DOHH2 (cell line): ENCODE measurements at regions not wholly inside any gene's neighbourhood (a gene's known extent, or its start where the extent isn't known, plus 50 kb on each side); places are given as distances from the start of the nearest gene placed in this dataset.

Source experiments
- H3F3A ChIP-seq: fragments of 200-600 bp; sonication (generic), shearing (Covaris generic); 2 replicates; pipeline ENCODE4 v1.6.0; 2016; ENCODE audit warnings: antibody characterized with exemption, mild to moderate bottlenecking; ENCODE audit not compliant: control insufficient read depth, insufficient read depth
- H3K27ac ChIP-seq: fragments of 200-600 bp; sonication (generic); 2 replicates; pipeline ENCODE4 v1.5.1; 2014; ENCODE audit warnings: low read depth, mild to moderate bottlenecking, low read length, moderate library complexity
- H3K27me3 ChIP-seq: fragments of 200-600 bp; sonication (generic); 2 replicates; pipeline ENCODE4 v1.6.1; 2014; ENCODE audit warnings: mild to moderate bottlenecking, low read length, mixed read lengths; ENCODE audit not compliant: control insufficient read depth
- H3K36me3 ChIP-seq: fragments of 200-600 bp; sonication (generic); 2 replicates; pipeline ENCODE4 v1.6.1; 2014; ENCODE audit warnings: mild to moderate bottlenecking, low read length, moderate library complexity, mixed read lengths; ENCODE audit not compliant: control insufficient read depth
- H3K4me1 ChIP-seq: fragments of 200-600 bp; sonication (generic); 2 replicates; pipeline ENCODE4 v1.6.1; 2014; ENCODE audit warnings: mild to moderate bottlenecking, low read length, mixed read lengths; ENCODE audit not compliant: control insufficient read depth
- H3K4me2 ChIP-seq: fragments of 200-600 bp; sonication (generic); 2 replicates; pipeline ENCODE4 v1.6.0; 2014; ENCODE audit warnings: mild to moderate bottlenecking, low read length, moderate library complexity
- H3K4me3 ChIP-seq: fragments of 200-600 bp; sonication (generic); 2 replicates; pipeline ENCODE4 v1.5.1; 2014; ENCODE audit warnings: mild to moderate bottlenecking, low read length, mixed read lengths
- H3K79me2 ChIP-seq: fragments of 200-600 bp; sonication (generic); 2 replicates; pipeline ENCODE4 v1.6.1; 2014; ENCODE audit warnings: mild to moderate bottlenecking, low read length, mixed read lengths; ENCODE audit not compliant: control insufficient read depth
- H3K9me2 ChIP-seq: fragments of 200-600 bp; sonication (generic); replicated peaks from 2 replicates; pipeline ENCODE4 v1.6.1; 2014; ENCODE audit warnings: mild to moderate bottlenecking, low read length, mixed read lengths; ENCODE audit not compliant: control insufficient read depth
- H3K9me3 ChIP-seq: fragments of 200-600 bp; sonication (generic); 2 replicates; pipeline ENCODE4 v1.6.1; 2014; ENCODE audit warnings: antibody characterized with exemption, low read length, mixed read lengths; ENCODE audit not compliant: control insufficient read depth, insufficient read depth
- H4K20me1 ChIP-seq: fragments of 200-600 bp; sonication (generic); 2 replicates; pipeline ENCODE4 v1.6.0; 2014; ENCODE audit warnings: low read depth, mild to moderate bottlenecking, antibody characterized with exemption, low read length, moderate library complexity; ENCODE audit not compliant: control insufficient read depth, insufficient read depth
- CTCF ChIP-seq: fragments of 200-600 bp; sonication (generic); IDR thresholded peaks from one replicate; pipeline ENCODE4 v1.5.1; 2014; ENCODE audit warnings: antibody characterized with exemption, mild to moderate bottlenecking, low read depth, low read length; ENCODE audit not compliant: poor library complexity, severe bottlenecking
- EZH2phosphoT487 ChIP-seq: fragments of 200-600 bp; sonication (generic); IDR thresholded peaks from 2 replicates; pipeline ENCODE4 v1.6.1; 2017; ENCODE audit warnings: borderline replicate concordance, mild to moderate bottlenecking, antibody characterized with exemption, low read length, moderate library complexity, mixed read lengths

GRCh38 chr9:89845321-89845720, 240.5 kb downstream of the GADD45G start:
- Histone ChIP-seq H4K20me1 (no peaks in the 10 kb centered on the region), H3K4me1 (no peaks in the 10 kb centered on the region), H3F3A (no peaks in the 10 kb centered on the region), H3K36me3 (no peaks in the 10 kb centered on the region), H3K27ac (no peak overlapping the region), H3K9me2 (no peaks in the 10 kb centered on the region), H3K79me2 (no peaks in the 10 kb centered on the region), H3K4me2 (no peak overlapping the region), H3K4me3 (no peak overlapping the region), H3K9me3 (no peaks in the 10 kb centered on the region), H3K27me3 (no peaks in the 10 kb centered on the region; the same call in 1 of the 2 replicates)
- TF ChIP-seq EZH2phosphoT487 (no peak), CTCF (no peak)

GRCh38 chr9:89845862-89846261, 241.1 kb downstream of the GADD45G start:
- no peaks in the 10 kb centered on the region for H3K36me3 ChIP-seq
- no peaks in the 10 kb centered on the region for H3K79me2 ChIP-seq
- TF ChIP-seq CTCF (no peak), EZH2phosphoT487 (no peak)
- no peak overlapping the region for H3K4me2 ChIP-seq
- no peaks in the 10 kb centered on the region for H3K9me2 ChIP-seq
- no peaks in the 10 kb centered on the region for H3K4me1 ChIP-seq
- H4K20me1 ChIP-seq: no peaks in the 10 kb centered on the region
- no peaks in the 10 kb centered on the region for H3K9me3 ChIP-seq
- H3F3A ChIP-seq: no peaks in the 10 kb centered on the region
- H3K27ac ChIP-seq: no peak overlapping the region
- H3K27me3 ChIP-seq: no peaks in the 10 kb centered on the region; the same call in 1 of the 2 replicates
- H3K4me3 ChIP-seq: no peak overlapping the region

GRCh38 chr9:89848060-89849040, 243.5 kb downstream of the GADD45G start:
- Histone ChIP-seq H3K4me1 (no peaks in the 10 kb centered on the region), H3K9me3 (no peaks in the 10 kb centered on the region), H3K79me2 (no peaks in the 10 kb centered on the region), H4K20me1 (no peaks in the 10 kb centered on the region), H3K36me3 (no peaks in the 10 kb centered on the region), H3K9me2 (no peaks in the 10 kb centered on the region), H3K4me3 (no peak overlapping the region), H3F3A (no peaks in the 10 kb centered on the region), H3K27me3 (no peaks in the 10 kb centered on the region; the same call in 1 of the 2 replicates), H3K27ac (no peak overlapping the region), H3K4me2 (no peak overlapping the region)
- no peak for TF ChIP-seq EZH2phosphoT487
- TF ChIP-seq CTCF: no peak
